Smooth muscle cell (in vitro differentiated cells): ENCODE measurements at regions not wholly inside any gene's neighbourhood (a gene's known extent, or its start where the extent isn't known, plus 50 kb on each side); places are given as distances from the start of the nearest gene placed in this dataset.
"Not testable (repeated sequence)": the region's sequence is repeated elsewhere in the genome, so short reads cannot be mapped to it uniquely, and the experiment has no call there.

Source experiments
- DNase-seq: peaks from one replicate; lab custom pipeline; 2025; ENCODE audit not compliant: unreplicated experiment; lab: John Stamatoyannopoulos, UW
- H2AFZ ChIP-seq: fragments of 200-600 bp; sonication (generic); 2 replicates; pipeline ENCODE4 v1.6.0; 2016; ENCODE audit warnings: antibody characterized with exemption, low read depth, mild to moderate bottlenecking
- H3F3A ChIP-seq: fragments of 200-600 bp; sonication (generic); 2 replicates; pipeline ENCODE4 v1.6.0; 2017; ENCODE audit warnings: antibody characterized with exemption, low read depth
- H3K27ac ChIP-seq: fragments of 200-600 bp; sonication (generic); 2 replicates; pipeline ENCODE4 v1.5.1; 2016; ENCODE audit warnings: low read depth, mild to moderate bottlenecking
- H3K27me3 ChIP-seq: fragments of 200-600 bp; sonication (generic); 2 replicates; pipeline ENCODE4 v1.6.1; 2016; ENCODE audit warnings: low read depth, mild to moderate bottlenecking
- H3K36me3 ChIP-seq: fragments of 200-600 bp; sonication (generic); 2 replicates; pipeline ENCODE4 v1.5.1; 2016; ENCODE audit warnings: low read depth
- H3K4me1 ChIP-seq: fragments of 200-600 bp; sonication (generic); 2 replicates; pipeline ENCODE4 v1.5.1; 2016; ENCODE audit warnings: low read depth
- H3K4me2 ChIP-seq: fragments of 200-600 bp; sonication (generic); 2 replicates; pipeline ENCODE4 v1.6.0; 2016; ENCODE audit warnings: mild to moderate bottlenecking
- H3K4me3 ChIP-seq: fragments of 200-600 bp; sonication (generic); 2 replicates; pipeline ENCODE4 v1.5.1; 2016; ENCODE audit warnings: mild to moderate bottlenecking
- H3K79me2 ChIP-seq: fragments of 200-600 bp; sonication (generic); 2 replicates; pipeline ENCODE4 v1.6.0; 2016; ENCODE audit warnings: low read depth, mild to moderate bottlenecking
- H3K9ac ChIP-seq: fragments of 200-600 bp; sonication (generic); 2 replicates; pipeline ENCODE4 v1.6.0; 2016; ENCODE audit warnings: low read depth
- H3K9me3 ChIP-seq: fragments of 200-600 bp; sonication (generic); replicated peaks from 2 replicates; pipeline ENCODE4 v1.5.1; 2016; ENCODE audit warnings: low read depth
- H4K20me1 ChIP-seq: fragments of 200-600 bp; sonication (generic); 2 replicates; pipeline ENCODE4 v1.6.0; 2016; ENCODE audit warnings: low read depth
- WGBS: methylation state at CpG from one replicate; pipeline ENCODE4 v1.1.7; 2016; ENCODE audit warnings: low lambda C conversion rate; 5-methylcytosine and 5-hydroxymethylcytosine counted together

DNA sequence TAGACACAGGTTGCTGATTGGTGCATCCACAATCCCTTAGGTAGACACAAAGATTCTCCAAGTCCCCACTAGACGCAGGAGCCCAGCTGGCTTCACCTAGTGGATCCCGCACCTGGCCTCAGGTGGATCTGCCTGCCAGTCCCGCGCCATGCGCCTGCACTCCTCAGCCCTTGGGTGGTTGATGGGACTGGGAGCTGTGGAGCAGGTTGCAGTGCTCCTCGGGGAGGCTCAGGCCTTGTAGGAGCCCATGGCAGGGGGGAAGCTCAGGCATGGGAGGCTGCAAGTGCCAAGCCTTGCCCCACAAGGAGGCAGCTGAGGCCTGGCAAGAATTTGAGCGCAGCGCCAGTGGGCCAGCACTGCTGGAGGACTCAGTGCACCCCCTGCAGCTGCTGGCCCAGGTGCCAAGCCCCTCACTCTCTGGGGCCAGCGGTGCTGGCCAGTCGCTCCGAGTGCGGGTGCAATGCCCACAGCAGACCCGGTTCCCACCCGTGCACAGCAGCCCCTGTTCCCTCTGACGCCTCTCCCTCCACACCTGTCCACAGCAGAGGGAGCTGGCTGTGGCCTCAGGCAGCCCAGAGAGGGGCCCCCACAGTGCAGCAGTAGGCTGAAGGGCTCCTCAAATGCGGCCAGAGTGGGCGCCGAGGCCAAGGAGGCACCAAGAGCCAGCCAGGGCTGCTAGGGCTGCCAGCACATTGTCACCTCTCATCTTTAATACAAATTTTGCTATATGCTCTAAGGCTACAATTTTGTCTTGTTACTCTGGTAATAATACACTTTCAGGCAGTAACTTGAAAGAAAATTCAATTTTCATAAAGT is 857.3 kb upstream of the TPTE start:
- H3K9ac ChIP-seq, H3K27me3 ChIP-seq, H3K4me1 ChIP-seq, H3K4me3 ChIP-seq, H4K20me1 ChIP-seq, H3K36me3 ChIP-seq, H3F3A ChIP-seq, H3K79me2 ChIP-seq, H3K9me3 ChIP-seq, DNase-seq, H3K4me2 ChIP-seq, H2AFZ ChIP-seq, H3K27ac ChIP-seq: not testable (repeated sequence)
- 83% methylated on average over 12 of the region's 18 CpGs for WGBS

DNA sequence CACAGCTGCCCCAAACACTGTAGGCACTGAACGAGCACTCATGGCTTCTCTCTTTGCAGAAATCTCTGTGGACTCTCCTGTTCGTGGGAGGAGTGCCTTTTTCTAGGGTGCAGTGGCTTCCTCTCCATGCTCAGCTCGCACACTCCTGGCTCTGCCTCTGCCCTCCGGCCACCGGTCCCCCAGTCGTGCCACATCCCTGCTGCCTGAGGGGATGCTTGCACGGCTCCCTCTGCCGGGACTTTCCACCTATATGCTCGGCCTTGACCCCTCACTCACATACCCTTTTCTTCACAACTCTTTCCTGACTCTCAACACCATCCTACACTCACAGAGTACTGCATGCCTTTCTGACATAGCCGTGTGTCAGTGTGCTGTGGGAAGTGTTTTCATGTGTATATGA is 845.6 kb upstream of the TPTE start:
- H4K20me1 ChIP-seq, H3K9me3 ChIP-seq, H3K4me3 ChIP-seq, DNase-seq, H3K9ac ChIP-seq, H3K27ac ChIP-seq, H3K27me3 ChIP-seq, H3K36me3 ChIP-seq, H2AFZ ChIP-seq, H3K4me2 ChIP-seq, H3F3A ChIP-seq, H3K79me2 ChIP-seq, H3K4me1 ChIP-seq: not testable (repeated sequence)
- 82% methylated on average over 9 of the region's 10 CpGs for WGBS

GRCh38 chr21:9679029-9679428 is 842.4 kb upstream of the TPTE start:
- not testable (repeated sequence) for H3K27ac ChIP-seq, H3K36me3 ChIP-seq, H2AFZ ChIP-seq, H3K4me2 ChIP-seq, H3K4me3 ChIP-seq, H4K20me1 ChIP-seq, H3K79me2 ChIP-seq, H3F3A ChIP-seq, H3K4me1 ChIP-seq, DNase-seq, H3K27me3 ChIP-seq, H3K9ac ChIP-seq, H3K9me3 ChIP-seq
- WGBS, result 38% methylated on average over 4 of the region's 18 CpGs

GRCh38 chr21:9688945-9689344 is 832.4 kb upstream of the TPTE start:
- H3K27me3 ChIP-seq, H3K4me3 ChIP-seq, H3K27ac ChIP-seq, H3K79me2 ChIP-seq, H2AFZ ChIP-seq, H3F3A ChIP-seq, DNase-seq, H3K4me1 ChIP-seq, H3K4me2 ChIP-seq, H4K20me1 ChIP-seq, H3K36me3 ChIP-seq, H3K9ac ChIP-seq, H3K9me3 ChIP-seq: not testable (repeated sequence)
- WGBS, result 82% methylated on average over 11 of the region's 14 CpGs

- not testable (repeated sequence) for H3K4me2 ChIP-seq, H3K9me3 ChIP-seq, H3K4me1 ChIP-seq, H3K36me3 ChIP-seq, H4K20me1 ChIP-seq, H3K27ac ChIP-seq, H3K9ac ChIP-seq, H3K4me3 ChIP-seq, H2AFZ ChIP-seq, H3K79me2 ChIP-seq, DNase-seq, H3F3A ChIP-seq, H3K27me3 ChIP-seq
- WGBS, result 74% methylated on average over 7 of the region's 8 CpGs
Measured at GRCh38 chr21:9690981-9691380, 830.4 kb upstream of the TPTE start.

- DNase-seq, result not testable (repeated sequence)
Measured at GRCh38 chr21:9695759-9696158, 825.6 kb upstream of the TPTE start.

DNA sequence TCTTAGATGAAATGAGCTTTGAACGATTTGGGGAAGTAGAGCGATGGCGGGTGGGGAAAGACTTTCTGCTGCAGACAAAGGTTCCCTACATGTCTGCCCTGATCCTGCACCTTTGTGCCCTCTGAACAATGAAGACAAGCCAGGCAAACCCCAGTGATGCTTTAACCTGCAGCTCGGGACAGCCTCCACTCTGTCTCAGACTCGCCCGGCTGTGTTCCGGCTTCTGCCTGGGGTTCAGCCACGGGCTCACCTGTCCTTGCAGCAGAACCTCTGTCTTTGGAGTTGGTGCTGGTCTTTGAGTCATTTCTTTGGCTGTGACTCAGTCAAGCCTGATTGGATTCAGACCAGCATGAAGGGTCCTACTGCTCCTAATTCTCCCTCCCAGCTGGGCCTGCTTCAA is 823.6 kb upstream of the TPTE start:
- H3K4me3 ChIP-seq, H2AFZ ChIP-seq, H4K20me1 ChIP-seq, H3K9ac ChIP-seq, H3K4me2 ChIP-seq, H3F3A ChIP-seq, H3K27ac ChIP-seq, H3K36me3 ChIP-seq, H3K79me2 ChIP-seq, H3K9me3 ChIP-seq, H3K27me3 ChIP-seq, DNase-seq, H3K4me1 ChIP-seq: not testable (repeated sequence)
- 67% methylated on average over 3 of the region's 8 CpGs for WGBS

More at GRCh38 chr21:9695759-9696158, 825.6 kb upstream of the TPTE start:
- not testable (repeated sequence) for H3K36me3 ChIP-seq, H3K4me1 ChIP-seq, H4K20me1 ChIP-seq, H3K27ac ChIP-seq, H3K79me2 ChIP-seq, H3K9me3 ChIP-seq, H3F3A ChIP-seq, H3K4me3 ChIP-seq, H3K9ac ChIP-seq, H3K4me2 ChIP-seq, H3K27me3 ChIP-seq, H2AFZ ChIP-seq
- 55% methylated on average over 6 of the region's 6 CpGs for WGBS

DNA sequence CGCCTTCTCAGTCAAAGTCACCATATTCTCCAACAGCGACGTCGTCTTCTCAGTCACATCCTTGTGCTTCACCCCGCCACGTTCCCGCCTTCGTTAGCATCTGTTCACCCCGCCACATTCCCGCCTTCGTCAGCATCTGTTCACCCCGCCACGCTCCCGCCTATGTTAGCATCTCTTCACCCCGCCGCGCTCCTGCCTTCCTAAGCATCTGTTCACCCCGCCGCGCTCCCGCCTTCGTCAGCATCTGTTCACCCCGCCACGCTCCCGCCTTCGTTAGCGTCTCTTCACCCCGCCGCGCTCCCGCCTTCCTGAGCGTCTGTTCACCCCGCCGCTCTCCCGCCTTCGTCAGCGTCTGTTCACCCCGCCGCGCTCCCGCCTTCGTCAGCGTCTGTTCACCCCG is 816.4 kb upstream of the TPTE start:
- not testable (repeated sequence) for H2AFZ ChIP-seq, H3K79me2 ChIP-seq, H3K27me3 ChIP-seq, H3K4me2 ChIP-seq, H4K20me1 ChIP-seq, H3K4me3 ChIP-seq, H3K9me3 ChIP-seq, H3F3A ChIP-seq, H3K27ac ChIP-seq, H3K36me3 ChIP-seq, DNase-seq, H3K9ac ChIP-seq, H3K4me1 ChIP-seq
- 95% methylated on average over 26 of the region's 44 CpGs for WGBS

DNA sequence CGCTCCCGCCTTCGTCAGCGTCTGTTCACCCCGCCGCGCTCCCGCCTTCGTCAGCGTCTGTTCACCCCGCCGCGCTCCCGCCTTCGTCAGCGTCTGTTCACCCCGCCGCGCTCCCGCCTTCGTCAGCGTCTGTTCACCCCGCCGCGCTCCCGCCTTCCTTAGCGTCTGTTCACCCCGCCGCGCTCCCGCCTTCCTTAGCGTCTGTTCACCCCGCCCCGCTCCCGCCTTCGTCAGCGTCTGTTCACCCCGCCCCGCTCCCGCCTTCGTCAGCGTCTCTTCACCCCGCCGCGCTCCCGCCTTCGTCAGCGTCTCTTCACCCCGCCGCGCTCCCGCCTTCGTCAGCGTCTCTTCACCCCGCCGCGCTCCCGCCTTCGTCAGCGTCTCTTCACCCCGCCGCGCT is 815.9 kb upstream of the TPTE start:
- not testable (repeated sequence) for H3K4me2 ChIP-seq, H3K4me1 ChIP-seq, H3K36me3 ChIP-seq, H3K79me2 ChIP-seq, H3K27ac ChIP-seq, H3K4me3 ChIP-seq, H3K9ac ChIP-seq, DNase-seq, H3K9me3 ChIP-seq, H4K20me1 ChIP-seq, H2AFZ ChIP-seq, H3F3A ChIP-seq, H3K27me3 ChIP-seq
- WGBS, result 95% methylated on average over 29 of the region's 63 CpGs
